GM21717 (cell line): ENCODE measurements at regions not wholly inside any gene's neighbourhood (a gene's known extent, or its start where the extent isn't known, plus 50 kb on each side); places are given as distances from the start of the nearest gene placed in this dataset.
"Not testable (repeated sequence)": the region's sequence is repeated elsewhere in the genome, so short reads cannot be mapped to it uniquely, and the experiment has no call there.

ENCODE experiments used
- ATAC-seq: cut with Tn5 transposase; IDR thresholded peaks from one replicate; pipeline ENCODE4 v1.9.1; 2021; ENCODE audit warnings: mild to moderate bottlenecking, moderate library complexity; ENCODE audit not compliant: unreplicated experiment

GRCh38 chr6:144572541-144572940 is 287.4 kb downstream of the UTRN start:
- ATAC-seq: not testable (repeated sequence)

GRCh38 chr6:144574796-144575195 is 289.7 kb downstream of the UTRN start:
- no peak for ATAC-seq

- ATAC-seq: no peak
Measured at GRCh38 chr6:144575327-144575726, 290.2 kb downstream of the UTRN start.

- ATAC-seq: no peak
Measured at GRCh38 chr6:144576871-144577270, 291.7 kb downstream of the UTRN start.

- ATAC-seq: no peak
Measured at GRCh38 chr6:144578385-144579350, 293.5 kb downstream of the UTRN start.

- no peak for ATAC-seq
Measured at GRCh38 chr6:144580039-144580438, 294.9 kb downstream of the UTRN start.

GRCh38 chr6:144580771-144581170 is 295.6 kb downstream of the UTRN start:
- ATAC-seq: no peak

GRCh38 chr6:144581812-144582537 is 296.8 kb downstream of the UTRN start:
- ATAC-seq: no peak

- ATAC-seq: peak; percentile 94
Measured at GRCh38 chr6:144582939-144583613, 297.9 kb downstream of the UTRN start.

GRCh38 chr6:144583614-144583954 is 298.4 kb downstream of the UTRN start:
- ATAC-seq: no peak

- no peak for ATAC-seq
Measured at GRCh38 chr6:144585217-144585814, 300.2 kb downstream of the UTRN start.

GRCh38 chr6:144586986-144587385 is 301.9 kb downstream of the UTRN start:
- no peak for ATAC-seq

GRCh38 chr6:144588697-144589325 is 303.7 kb downstream of the UTRN start:
- peak; percentile 71 for ATAC-seq

- ATAC-seq: no peak
Measured at GRCh38 chr6:144590532-144590931, 305.4 kb downstream of the UTRN start.

GRCh38 chr6:144593392-144593791 is 308.3 kb downstream of the UTRN start:
- ATAC-seq: no peak

- ATAC-seq: no peak
Measured at GRCh38 chr6:144594585-144594984, 309.4 kb downstream of the UTRN start.

GRCh38 chr6:144595266-144595665 is 310.1 kb downstream of the UTRN start:
- ATAC-seq: no peak

- no peak for ATAC-seq
Measured at GRCh38 chr6:144597511-144597910, 312.4 kb downstream of the UTRN start.

GRCh38 chr6:144599615-144600014 is 314.5 kb downstream of the UTRN start:
- ATAC-seq: no peak

GRCh38 chr6:144601221-144601620 is 316.1 kb downstream of the UTRN start:
- ATAC-seq: no peak
